ENCODE measurements at regions not wholly inside any gene's neighbourhood (a gene's known extent, or its start where the extent isn't known, plus 50 kb on each side); places are given as distances from the start of the nearest gene placed in this dataset.

- TF ChIP-seq SIN3A (IDR thresholded peaks at IDR 0.05; ENCODE audit: borderline replicate concordance, insufficient read depth, low read length) (no peak), POLR2AphosphoS5 (IDR thresholded peaks at IDR 0.05; ENCODE audit: low read depth, low read length) (no peak), REST (IDR thresholded peaks at IDR 0.05; ENCODE audit: insufficient read depth in 1 of 2, low read depth in 2 of 2, low read length in 2 of 2) (no peak)
Observed at GRCh38 chr3:55158345-55158744, 230.5 kb upstream of the LRTM1 start.
